ENCODE measurements at regions not wholly inside any gene's neighbourhood (a gene's known extent, or its start where the extent isn't known, plus 50 kb on each side); places are given as distances from the start of the nearest gene placed in this dataset.

DNA sequence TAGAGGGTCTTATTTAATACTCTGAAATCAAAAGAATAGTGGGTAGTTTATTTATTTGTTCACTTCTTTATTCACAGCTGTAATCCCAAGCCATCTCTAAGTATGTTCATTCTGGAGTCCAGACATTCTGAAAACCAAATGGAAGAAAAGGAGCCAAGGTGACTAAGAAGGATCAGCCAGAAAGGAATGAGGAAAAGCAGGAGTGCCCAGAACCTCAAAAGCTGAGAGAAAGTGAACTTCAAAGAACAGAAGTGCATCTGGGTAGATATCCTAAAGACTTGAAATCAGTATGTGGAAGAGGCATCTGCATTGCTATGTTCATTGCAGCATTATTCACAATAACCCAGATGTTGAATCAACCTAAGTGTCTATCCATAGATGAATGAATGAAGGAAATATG lies 94.8 kb downstream of the VIP start:
- no peaks in the 10 kb centered on the region for H4K20me1 ChIP-seq (replicated peaks in 1 of 2; ENCODE audit: control insufficient read depth in 1 of 2, insufficient read depth in 2 of 2, low read length in 2 of 2)
- no peak overlapping the region for H4K91ac ChIP-seq (replicated peaks; ENCODE audit: insufficient read length, low read length)
- ChIA-PET CTCF (ENCODE audit: partially characterized antibody) (interaction anchor here (0.8 kb wide), 1 partner anchor 109 kb away, joined by 3 read pairs; no protein-coding TSS in a partner anchor), POLR2A (ENCODE audit: partially characterized antibody) (no interaction called here)
- no peak overlapping the region for H3K4me3 ChIP-seq (ENCODE audit: extremely low read depth in 1 of 4, insufficient read depth in 2 of 4, low read depth in 3 of 4, low read length in 4 of 4)
- H2AK5ac ChIP-seq (ENCODE audit: low read depth, low read length) = no peak overlapping the region
- H3K36me3 ChIP-seq (ENCODE audit: control insufficient read depth in 2 of 4, insufficient read depth in 4 of 4, low read length in 3 of 4) = no peaks in the 10 kb centered on the region
- no peak overlapping the region for H2BK20ac ChIP-seq (ENCODE audit: low read length)
- no peak overlapping the region for H2BK5ac ChIP-seq (ENCODE audit: low read depth, low read length)
- H3K79me1 ChIP-seq (ENCODE audit: low read depth, low read length) = no peaks in the 10 kb centered on the region
- H3K9me3 ChIP-seq (ENCODE audit: insufficient read depth in 2 of 2, low read depth in 1 of 2, low read length in 1 of 2) = peaks cover 5 to 11% of the 10 kb centered on the region in 2 experiments; a peak in 3 of 4 replicates
- H3K56ac ChIP-seq (replicated peaks; ENCODE audit: insufficient read length, low read depth, low read length) = no peak overlapping the region
- no peak overlapping the region for H4K5ac ChIP-seq (ENCODE audit: insufficient read length, low read depth, low read length)
- no peak overlapping the region for H3K27ac ChIP-seq (ENCODE audit: low read depth, low read length)
- no peak overlapping the region for H4K8ac ChIP-seq (ENCODE audit: extremely low read depth, insufficient read depth, low read length)
- H2BK12ac ChIP-seq (ENCODE audit: low read depth, low read length) = no peak overlapping the region
- no peak overlapping the region for H3K9ac ChIP-seq (replicated peaks in 1 of 4; ENCODE audit: extremely low read depth in 1 of 4, low read depth in 3 of 4, low read length in 3 of 4)
- no peaks in the 10 kb centered on the region for H3K79me2 ChIP-seq (ENCODE audit: control insufficient read depth in 1 of 2, insufficient read depth in 2 of 2, low read length in 2 of 2)
- FAIRE-seq (no peak), DNase-seq (ENCODE audit: low read depth in 1 of 2, low spot score in 2 of 2) (no peak)
- H3K4ac ChIP-seq (replicated peaks; ENCODE audit: insufficient read length, low read depth, low read length) = no peak overlapping the region
- H3K4me2 ChIP-seq (ENCODE audit: insufficient read depth in 1 of 2, low read depth in 2 of 2, low read length in 2 of 2) = no peak overlapping the region
- TF ChIP-seq, protein P1, sequence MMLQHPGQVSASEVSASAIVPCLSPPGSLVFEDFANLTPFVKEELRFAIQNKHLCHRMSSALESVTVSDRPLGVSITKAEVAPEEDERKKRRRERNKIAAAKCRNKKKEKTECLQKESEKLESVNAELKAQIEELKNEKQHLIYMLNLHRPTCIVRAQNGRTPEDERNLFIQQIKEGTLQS (IDR thresholded peaks at IDR 0.05; ENCODE audit: insufficient read depth, low read depth, low read length) = no peak
- no peak for TF ChIP-seq TBP (IDR thresholded peaks at IDR 0.05; ENCODE audit: low read depth, low read length)
- TF ChIP-seq SAP30 (IDR thresholded peaks at IDR 0.05; ENCODE audit: insufficient read depth, insufficient replicate concordance, low read length) = no peak
- TF ChIP-seq CTBP2 (IDR thresholded peaks at IDR 0.05; ENCODE audit: borderline replicate concordance, insufficient read depth, insufficient read length, low read length) = no peak
- no peak for TF ChIP-seq PHF8 (conservative IDR thresholded peaks at IDR 0.05; ENCODE audit: low read depth, low read length)
- no peak for TF ChIP-seq KDM5A (IDR thresholded peaks at IDR 0.05; ENCODE audit: low read length)
- no peak for TF ChIP-seq KDM4A (IDR thresholded peaks at IDR 0.05; ENCODE audit: low read depth, low read length, severe bottlenecking)
- no peak for TF ChIP-seq TAF7 (optimal IDR thresholded peaks at IDR 0.05; ENCODE audit: borderline replicate concordance, low read depth, low read length)
- TF ChIP-seq POU5F1 (IDR thresholded peaks at IDR 0.05; ENCODE audit: low read depth, low read length) = no peak
- H3K14ac ChIP-seq (ENCODE audit: insufficient read length) = no peak overlapping the region
- no peaks in the 10 kb centered on the region for H3K23me2 ChIP-seq (ENCODE audit: low read depth, low read length)
- no peak overlapping the region for H3K23ac ChIP-seq (ENCODE audit: insufficient read length)
- no peaks in the 10 kb centered on the region for H3K27me3 ChIP-seq (replicated peaks in 1 of 4; ENCODE audit: control insufficient read depth in 3 of 4, extremely low read depth in 1 of 4, insufficient read depth in 3 of 4, low read length in 3 of 4)
- H2AFZ ChIP-seq (ENCODE audit: low read length) = no peak overlapping the region
- no peaks in the 10 kb centered on the region for H3K4me1 ChIP-seq (replicated peaks in 1 of 4; ENCODE audit: control insufficient read depth in 3 of 4, insufficient read depth in 4 of 4, low read length in 3 of 4)
- H2BK120ac ChIP-seq (replicated peaks; ENCODE audit: low read depth, low read length) = no peak overlapping the region
- no peak overlapping the region for H2BK15ac ChIP-seq (ENCODE audit: low read length)
- H3K18ac ChIP-seq (ENCODE audit: extremely low read depth, low read length) = no peak overlapping the region

All from H1 (cell line).